Right hindlimb (tissue), 1 donor: ENCODE measurements at regions not wholly inside any gene's neighbourhood (a gene's known extent, or its start where the extent isn't known, plus 50 kb on each side); places are given as distances from the start of the nearest gene placed in this dataset.
A peak's percentile ranks its signal among the peaks of the same experiment; 100 is the strongest.

ENCODE experiments used
- DNase-seq: peaks from one replicate; pipeline ENCODE4 v3.0.0-alpha.2; 2018

- DNase-seq, result no peak
Measured at GRCh38 chr2:9758741-9759140, 84.5 kb upstream of the TAF1B start.

- DNase-seq, result no peak
Measured at GRCh38 chr2:9760069-9760901, 83.0 kb upstream of the TAF1B start.

- DNase-seq, result no peak
Measured at GRCh38 chr2:9760902-9761228, 82.4 kb upstream of the TAF1B start.

GRCh38 chr2:9761577-9761976 lies 81.7 kb upstream of the TAF1B start:
- peak; percentile 87 for DNase-seq

GRCh38 chr2:9762164-9762563 lies 81.1 kb upstream of the TAF1B start:
- peak; percentile 66 for DNase-seq

- DNase-seq, result no peak
Measured at GRCh38 chr2:9762941-9763340, 80.3 kb upstream of the TAF1B start.

GRCh38 chr2:9763356-9764152 lies 79.7 kb upstream of the TAF1B start:
- no peak for DNase-seq

- DNase-seq, result no peak
Measured at GRCh38 chr2:9764153-9764778, 79.0 kb upstream of the TAF1B start.

- DNase-seq, result no peak
Measured at GRCh38 chr2:9765611-9766531, 77.4 kb upstream of the TAF1B start.

- no peak for DNase-seq
Measured at GRCh38 chr2:9767656-9768281, 75.5 kb upstream of the TAF1B start.

GRCh38 chr2:9768388-9768787 lies 74.9 kb upstream of the TAF1B start:
- no peak for DNase-seq

- no peak for DNase-seq
Measured at GRCh38 chr2:9769171-9770005, 73.9 kb upstream of the TAF1B start.

GRCh38 chr2:9770006-9770307 lies 73.3 kb upstream of the TAF1B start:
- DNase-seq, result no peak

- peak; percentile 84 for DNase-seq
Measured at GRCh38 chr2:9770308-9771100, 72.8 kb upstream of the TAF1B start.

GRCh38 chr2:9771101-9771449 lies 72.2 kb upstream of the TAF1B start:
- DNase-seq, result no peak

GRCh38 chr2:9771481-9772017 lies 71.7 kb upstream of the TAF1B start:
- DNase-seq, result peak; percentile 59

GRCh38 chr2:9772035-9772998 lies 71.0 kb upstream of the TAF1B start:
- DNase-seq, result no peak

- DNase-seq, result no peak
Measured at GRCh38 chr2:9772999-9773902, 70.0 kb upstream of the TAF1B start.
